Nephron progenitor cell (in vitro differentiated cells): ENCODE measurements at regions not wholly inside any gene's neighbourhood (a gene's known extent, or its start where the extent isn't known, plus 50 kb on each side); places are given as distances from the start of the nearest gene placed in this dataset.
A peak's percentile ranks its signal among the peaks of the same experiment; 100 is the strongest.

ENCODE experiments used
- DNase-seq: peaks from one replicate; pipeline ENCODE4 v3.0.0; 2021
- H3K27ac Mint-ChIP-seq: 2 replicates; pipeline ENCODE4 v1.8.0; 2021; ENCODE audit warnings: mild to moderate bottlenecking, moderate library complexity, mixed read lengths
- H3K27me3 Mint-ChIP-seq: 2 replicates; pipeline ENCODE4 v1.8.0; 2021; ENCODE audit warnings: mild to moderate bottlenecking, low read depth, mixed read lengths; ENCODE audit not compliant: poor library complexity
- H3K36me3 Mint-ChIP-seq: 2 replicates; pipeline ENCODE4 v1.8.0; 2021; ENCODE audit warnings: low read depth, mixed read lengths
- H3K4me1 Mint-ChIP-seq: 2 replicates; pipeline ENCODE4 v1.8.0; 2021; ENCODE audit warnings: mixed read lengths
- H3K4me3 Mint-ChIP-seq: 2 replicates; pipeline ENCODE4 v1.8.0; 2021; ENCODE audit warnings: mild to moderate bottlenecking, moderate library complexity, mixed read lengths
- H3K9me3 Mint-ChIP-seq: 2 replicates; pipeline ENCODE4 v1.8.0; 2021; ENCODE audit warnings: mild to moderate bottlenecking, moderate library complexity, mixed read lengths
- TF ChIP-seq, protein P1 (sequence below): fragments of 200-600 bp; sonication (generic); IDR thresholded peaks from 2 replicates; pipeline ENCODE4 v1.5.0; 2021; ENCODE audit warnings: antibody characterized with exemption

DNA sequence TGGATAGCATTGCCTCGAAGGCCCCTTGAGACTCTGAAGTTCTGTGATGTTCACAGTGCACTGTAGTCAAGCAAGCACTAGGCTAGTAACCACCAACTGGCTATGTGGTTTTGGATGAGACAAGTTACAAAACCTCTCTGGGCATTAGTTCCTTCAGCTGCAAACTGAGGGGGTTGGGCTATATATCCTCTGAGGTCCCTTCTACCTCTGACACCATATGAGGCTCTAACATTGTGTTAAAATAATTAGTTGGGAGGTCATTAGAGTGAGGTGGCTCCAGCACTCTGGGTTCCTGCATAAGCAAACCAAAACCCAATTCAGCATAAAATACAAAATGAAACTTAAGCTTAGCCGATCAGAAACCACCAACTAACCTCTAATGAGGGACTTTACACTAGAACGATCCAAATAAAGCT lies 209.5 kb upstream of the LRRN1 start:
- peaks cover 9% of the 10 kb centered on the region for H3K9me3 Mint-ChIP-seq
- H3K36me3 Mint-ChIP-seq: no peaks in the 10 kb centered on the region
- H3K27me3 Mint-ChIP-seq: no peaks in the 10 kb centered on the region
- no peak overlapping the region for H3K4me3 Mint-ChIP-seq
- H3K27ac Mint-ChIP-seq: no peak overlapping the region
- H3K4me1 Mint-ChIP-seq: peaks cover 30% of the 10 kb centered on the region
- DNase-seq: no peak
- TF ChIP-seq, protein P1, sequence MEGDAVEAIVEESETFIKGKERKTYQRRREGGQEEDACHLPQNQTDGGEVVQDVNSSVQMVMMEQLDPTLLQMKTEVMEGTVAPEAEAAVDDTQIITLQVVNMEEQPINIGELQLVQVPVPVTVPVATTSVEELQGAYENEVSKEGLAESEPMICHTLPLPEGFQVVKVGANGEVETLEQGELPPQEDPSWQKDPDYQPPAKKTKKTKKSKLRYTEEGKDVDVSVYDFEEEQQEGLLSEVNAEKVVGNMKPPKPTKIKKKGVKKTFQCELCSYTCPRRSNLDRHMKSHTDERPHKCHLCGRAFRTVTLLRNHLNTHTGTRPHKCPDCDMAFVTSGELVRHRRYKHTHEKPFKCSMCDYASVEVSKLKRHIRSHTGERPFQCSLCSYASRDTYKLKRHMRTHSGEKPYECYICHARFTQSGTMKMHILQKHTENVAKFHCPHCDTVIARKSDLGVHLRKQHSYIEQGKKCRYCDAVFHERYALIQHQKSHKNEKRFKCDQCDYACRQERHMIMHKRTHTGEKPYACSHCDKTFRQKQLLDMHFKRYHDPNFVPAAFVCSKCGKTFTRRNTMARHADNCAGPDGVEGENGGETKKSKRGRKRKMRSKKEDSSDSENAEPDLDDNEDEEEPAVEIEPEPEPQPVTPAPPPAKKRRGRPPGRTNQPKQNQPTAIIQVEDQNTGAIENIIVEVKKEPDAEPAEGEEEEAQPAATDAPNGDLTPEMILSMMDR: no peak

DNA sequence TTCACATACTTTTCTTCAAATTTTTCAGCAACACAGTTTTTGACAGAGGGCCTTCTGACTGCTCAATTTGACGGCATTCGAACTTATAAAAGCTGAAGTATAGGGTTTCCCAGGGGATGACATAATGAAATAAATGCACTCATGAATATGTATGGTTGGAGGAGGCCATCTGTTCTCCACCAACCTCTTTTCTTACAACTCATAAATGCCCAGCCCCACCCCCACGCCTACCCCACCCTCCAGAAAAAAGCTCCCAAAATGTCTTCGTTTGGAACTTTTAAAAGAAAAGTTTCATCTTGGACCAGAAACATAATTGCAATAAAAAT lies 211.6 kb upstream of the LRRN1 start:
- H3K27me3 Mint-ChIP-seq: no peaks in the 10 kb centered on the region

GRCh38 chr3:3586843-3587646 lies 212.2 kb upstream of the LRRN1 start:
- DNase-seq: no peak
- H3K27ac Mint-ChIP-seq: peak overlapping the region; percentile 55
- no peaks in the 10 kb centered on the region for H3K36me3 Mint-ChIP-seq
- TF ChIP-seq, protein P1: no peak
- peak overlapping the region; percentile 6 for H3K4me3 Mint-ChIP-seq
- no peaks in the 10 kb centered on the region for H3K27me3 Mint-ChIP-seq
- H3K4me1 Mint-ChIP-seq: peaks cover 30% of the 10 kb centered on the region
- H3K9me3 Mint-ChIP-seq: peaks cover 8% of the 10 kb centered on the region

More for the DNA sequence above, 211.6 kb upstream of the LRRN1 start:
- Mint-ChIP-seq H3K36me3 (no peaks in the 10 kb centered on the region), H3K4me1 (peaks cover 30% of the 10 kb centered on the region), H3K4me3 (no peak overlapping the region), H3K9me3 (peaks cover 9% of the 10 kb centered on the region), H3K27ac (no peak overlapping the region)
- TF ChIP-seq, protein P1: no peak
- no peak for DNase-seq

DNA sequence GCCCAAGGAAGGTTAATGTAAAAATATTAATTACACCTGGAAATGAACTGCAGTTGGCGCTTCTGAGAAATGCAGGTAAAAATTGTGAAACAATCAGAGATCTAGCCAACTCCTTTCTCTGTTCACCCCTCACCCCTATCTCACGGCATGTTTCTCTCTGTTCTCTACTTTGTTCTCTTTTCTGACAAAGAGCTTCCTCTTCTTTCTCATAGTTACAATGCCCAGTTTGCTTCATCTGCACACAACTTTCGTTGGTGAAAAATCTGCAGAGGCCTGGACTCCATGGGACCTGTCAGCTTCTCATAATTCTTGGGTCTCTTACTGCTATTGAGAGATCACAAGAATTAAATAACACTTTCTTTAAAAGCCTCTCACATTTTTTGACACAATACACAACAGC lies 212.9 kb upstream of the LRRN1 start:
- TF ChIP-seq, protein P1: no peak
- no peaks in the 10 kb centered on the region for H3K36me3 Mint-ChIP-seq
- H3K4me3 Mint-ChIP-seq: no peak overlapping the region
- H3K4me1 Mint-ChIP-seq: peaks cover 30% of the 10 kb centered on the region
- no peak for DNase-seq
- H3K9me3 Mint-ChIP-seq: peaks cover 3% of the 10 kb centered on the region
- no peaks in the 10 kb centered on the region for H3K27me3 Mint-ChIP-seq
- H3K27ac Mint-ChIP-seq: peak overlapping the region; percentile 12

GRCh38 chr3:3579658-3580057 lies 219.6 kb upstream of the LRRN1 start:
- Mint-ChIP-seq H3K36me3 (no peaks in the 10 kb centered on the region), H3K9me3 (no peaks in the 10 kb centered on the region), H3K27ac (no peak overlapping the region), H3K4me1 (no peaks in the 10 kb centered on the region), H3K27me3 (peaks cover 9% of the 10 kb centered on the region), H3K4me3 (no peak overlapping the region)
- DNase-seq: no peak
- TF ChIP-seq, protein P1: no peak

DNA sequence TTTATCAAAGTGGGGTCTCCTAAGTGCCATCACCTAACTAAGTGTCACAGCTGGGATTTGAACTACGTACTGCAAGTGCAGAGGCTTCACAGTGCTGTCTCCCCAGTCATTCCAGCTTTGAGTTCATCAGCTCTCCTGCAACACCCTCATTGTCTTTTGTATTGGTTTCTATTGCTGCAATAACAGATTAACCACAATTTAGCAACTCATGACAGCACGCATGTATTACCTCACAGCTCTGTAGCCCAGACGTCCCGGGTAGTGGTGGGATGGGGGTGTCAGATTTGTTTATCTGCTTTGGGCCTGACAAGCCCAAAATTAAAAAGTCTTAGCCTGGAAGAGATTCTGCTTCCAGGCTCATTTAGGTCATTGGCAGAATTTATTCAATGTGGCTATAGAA lies 220.5 kb upstream of the LRRN1 start:
- Mint-ChIP-seq H3K4me3 (no peak overlapping the region), H3K9me3 (no peaks in the 10 kb centered on the region), H3K4me1 (no peaks in the 10 kb centered on the region), H3K36me3 (no peaks in the 10 kb centered on the region), H3K27me3 (peaks cover 9% of the 10 kb centered on the region), H3K27ac (no peak overlapping the region)
- TF ChIP-seq, protein P1: no peak
- no peak for DNase-seq
